ENCODE measurements at regions not wholly inside any gene's neighbourhood (a gene's known extent, or its start where the extent isn't known, plus 50 kb on each side); places are given as distances from the start of the nearest gene placed in this dataset.

DNA sequence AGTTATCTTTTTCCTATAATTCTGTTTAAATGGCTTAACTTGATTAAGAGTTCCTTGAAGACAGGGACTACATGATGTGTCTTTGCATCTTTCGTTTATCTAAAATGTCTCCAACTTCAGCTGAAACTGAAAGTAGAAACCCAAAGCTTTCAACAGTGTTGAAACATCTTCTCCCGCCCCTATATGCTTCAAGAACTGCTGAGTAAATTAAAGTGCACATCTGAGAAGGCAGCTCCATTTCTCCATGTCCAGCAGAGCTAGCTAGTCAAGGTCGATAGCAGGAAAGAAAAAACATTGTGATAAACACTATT, 185.7 kb upstream of the TBL1X start:
- TF ChIP-seq, protein P1, sequence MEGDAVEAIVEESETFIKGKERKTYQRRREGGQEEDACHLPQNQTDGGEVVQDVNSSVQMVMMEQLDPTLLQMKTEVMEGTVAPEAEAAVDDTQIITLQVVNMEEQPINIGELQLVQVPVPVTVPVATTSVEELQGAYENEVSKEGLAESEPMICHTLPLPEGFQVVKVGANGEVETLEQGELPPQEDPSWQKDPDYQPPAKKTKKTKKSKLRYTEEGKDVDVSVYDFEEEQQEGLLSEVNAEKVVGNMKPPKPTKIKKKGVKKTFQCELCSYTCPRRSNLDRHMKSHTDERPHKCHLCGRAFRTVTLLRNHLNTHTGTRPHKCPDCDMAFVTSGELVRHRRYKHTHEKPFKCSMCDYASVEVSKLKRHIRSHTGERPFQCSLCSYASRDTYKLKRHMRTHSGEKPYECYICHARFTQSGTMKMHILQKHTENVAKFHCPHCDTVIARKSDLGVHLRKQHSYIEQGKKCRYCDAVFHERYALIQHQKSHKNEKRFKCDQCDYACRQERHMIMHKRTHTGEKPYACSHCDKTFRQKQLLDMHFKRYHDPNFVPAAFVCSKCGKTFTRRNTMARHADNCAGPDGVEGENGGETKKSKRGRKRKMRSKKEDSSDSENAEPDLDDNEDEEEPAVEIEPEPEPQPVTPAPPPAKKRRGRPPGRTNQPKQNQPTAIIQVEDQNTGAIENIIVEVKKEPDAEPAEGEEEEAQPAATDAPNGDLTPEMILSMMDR (IDR thresholded peaks at IDR 0.05) = no peak
- no peak for TF ChIP-seq EZH2 (IDR thresholded peaks at IDR 0.05; ENCODE audit: borderline replicate concordance, insufficient read depth, low read depth, low read length, poor library complexity, severe bottlenecking)

Data from B cell (primary cell).